DMS114 treated with DMSO at 0.1 percent for 48 hours (cell line): ENCODE measurements at regions not wholly inside any gene's neighbourhood (a gene's known extent, or its start where the extent isn't known, plus 50 kb on each side); places are given as distances from the start of the nearest gene placed in this dataset.

Experiments used
- DNase-seq: peaks from one replicate; lab custom pipeline; 2025; ENCODE audit not compliant: unreplicated experiment; lab: John Stamatoyannopoulos, UW

GRCh38 chr16:6946106-6946505, 386.5 kb upstream of the RBFOX1 start:
- DNase-seq: no peak

DNA sequence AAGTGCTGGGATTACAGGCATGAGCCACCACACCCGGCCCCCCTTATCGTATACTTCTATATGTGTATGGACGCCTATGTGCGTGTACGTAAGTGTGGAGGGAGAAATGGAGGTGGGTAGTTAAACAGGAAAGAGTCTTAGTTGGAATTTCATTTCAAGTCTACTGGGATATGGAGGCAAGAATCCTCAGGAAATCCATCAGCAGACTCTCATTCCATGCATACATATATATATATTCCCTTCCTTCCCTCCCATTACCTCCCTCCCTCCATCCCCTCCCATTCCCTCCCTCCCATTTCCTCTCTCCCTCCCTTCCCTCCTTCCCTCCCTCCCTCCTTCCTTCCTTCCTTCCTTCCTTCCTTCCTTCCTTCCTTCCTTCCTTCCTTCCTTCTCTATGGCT, 391.7 kb upstream of the RBFOX1 start:
- DNase-seq: no peak

DNA sequence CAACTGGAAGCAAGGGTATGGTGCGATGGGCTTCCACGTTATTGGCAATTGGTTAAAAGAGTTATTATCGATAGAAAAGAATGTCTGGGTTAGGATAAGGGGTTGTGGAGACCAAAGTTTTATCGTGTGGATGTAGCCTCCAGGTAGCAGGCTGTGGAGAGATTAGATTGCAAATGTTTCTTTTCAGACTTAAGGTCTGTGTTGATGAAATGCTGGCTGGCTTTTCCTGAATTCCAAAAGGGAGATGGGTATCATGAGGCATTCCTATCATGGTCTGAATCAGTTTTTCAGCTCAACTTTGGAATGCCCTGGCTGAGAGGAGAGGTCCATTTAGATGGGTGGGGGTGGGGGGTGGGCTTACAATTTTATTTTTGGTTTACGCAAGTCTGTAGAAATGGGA, 395.0 kb upstream of the RBFOX1 start:
- DNase-seq: no peak

GRCh38 chr16:6932871-6933385, 399.7 kb upstream of the RBFOX1 start:
- no peak for DNase-seq

DNA sequence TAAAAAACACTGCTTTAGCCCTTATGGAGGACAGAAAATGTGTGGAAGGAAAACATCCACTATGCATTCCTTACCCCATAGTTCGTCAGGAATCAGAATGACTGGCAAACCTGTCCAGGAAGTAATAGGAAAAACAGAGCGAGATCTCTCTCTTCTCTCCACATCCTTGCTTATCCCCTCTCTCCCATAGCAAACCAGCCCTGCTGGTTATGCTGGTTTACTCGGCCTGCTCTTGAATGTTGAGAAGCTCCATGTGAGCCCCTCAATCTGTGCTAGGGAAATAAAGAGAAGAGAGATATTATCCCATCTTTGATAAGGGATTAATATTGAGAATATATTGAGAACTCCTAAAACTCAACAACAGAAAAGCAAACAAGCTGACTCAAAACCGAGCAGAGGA, 402.8 kb upstream of the RBFOX1 start:
- no peak for DNase-seq

DNA sequence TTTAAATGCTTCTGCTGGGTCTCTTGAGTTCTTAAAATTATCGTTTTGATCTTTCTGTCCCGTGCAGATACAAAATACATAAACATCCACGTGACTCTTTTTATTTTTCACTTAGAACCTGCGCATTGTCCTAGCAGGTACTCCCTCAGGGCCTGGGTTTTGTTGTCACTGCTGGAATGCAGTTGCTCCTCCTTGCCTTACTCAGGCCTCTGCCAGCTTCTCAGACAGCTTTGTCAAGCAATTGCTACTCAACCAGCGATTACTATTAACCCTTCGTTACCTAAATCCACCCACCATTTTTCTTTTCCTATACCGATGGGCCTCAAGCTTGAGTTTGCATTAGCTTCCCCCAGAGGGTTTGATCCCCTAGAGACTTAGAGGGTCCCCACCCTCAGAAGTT, 405.9 kb upstream of the RBFOX1 start:
- no peak for DNase-seq

DNA sequence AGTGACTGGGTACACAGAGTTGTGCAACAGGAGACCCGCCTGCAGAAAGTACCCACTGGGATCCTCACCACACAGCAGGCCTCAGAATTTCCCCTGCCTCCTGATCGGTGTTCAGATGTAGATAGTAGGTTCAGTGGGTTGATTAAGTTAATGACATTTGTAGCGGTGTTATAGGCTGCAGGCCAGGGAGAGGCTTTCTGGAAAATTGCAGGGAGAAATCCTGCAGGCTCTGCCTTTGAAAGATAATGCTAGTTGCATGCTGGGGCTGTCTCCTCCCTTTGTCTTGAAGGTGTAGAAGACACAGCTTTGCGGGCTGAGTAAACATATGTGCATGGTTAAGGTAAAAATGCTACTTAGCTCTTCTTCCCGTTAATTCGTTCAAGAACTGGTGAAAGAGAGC, 406.3 kb upstream of the RBFOX1 start:
- no peak for DNase-seq

GRCh38 chr16:6918646-6919045, 414.0 kb upstream of the RBFOX1 start:
- DNase-seq: no peak

GRCh38 chr16:6916946-6917345, 415.7 kb upstream of the RBFOX1 start:
- no peak for DNase-seq

DNA sequence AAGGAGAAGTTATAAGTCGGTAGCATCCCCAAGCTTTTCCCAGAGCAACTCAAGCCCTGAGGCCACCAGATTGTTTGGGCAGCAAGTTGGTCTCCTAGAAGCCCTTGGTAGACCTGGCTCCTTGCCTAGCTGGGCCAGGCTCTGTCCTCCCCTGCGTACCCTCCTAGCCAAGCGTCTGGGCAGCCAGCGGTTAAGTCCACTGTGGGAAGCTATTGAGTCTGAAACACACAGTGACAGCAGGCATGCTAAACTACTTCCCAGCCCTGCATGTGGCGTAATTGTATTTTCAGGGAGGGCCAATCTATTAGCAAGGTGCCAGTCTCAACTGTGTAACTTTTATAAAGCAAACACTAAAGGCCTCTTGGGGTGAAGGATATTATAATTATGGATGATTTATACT, 419.1 kb upstream of the RBFOX1 start:
- no peak for DNase-seq

- DNase-seq: no peak
These were observed 422.3 kb upstream of the RBFOX1 start for GRCh38 chr16:6910301-6910700.

DNA sequence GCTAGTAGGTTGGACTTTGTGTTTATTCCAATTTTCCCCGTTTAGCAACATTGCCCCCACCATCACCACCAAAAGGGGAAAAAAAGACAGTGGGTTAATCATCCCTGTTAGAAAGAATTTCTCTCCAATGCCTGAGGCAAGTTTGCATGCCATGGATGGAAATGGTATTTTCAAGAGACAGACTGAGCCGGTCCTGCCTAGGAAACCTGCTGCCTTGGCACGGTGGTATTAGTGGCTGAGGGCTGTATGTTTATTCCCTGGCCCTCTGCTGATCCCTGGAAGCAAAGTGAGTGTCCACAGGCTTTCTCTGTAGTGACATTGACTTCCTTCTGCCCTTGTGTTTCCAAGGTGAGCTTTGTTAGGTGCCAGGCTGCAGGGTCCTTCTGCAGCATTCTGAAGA, 427.0 kb upstream of the RBFOX1 start:
- DNase-seq: no peak

DNA sequence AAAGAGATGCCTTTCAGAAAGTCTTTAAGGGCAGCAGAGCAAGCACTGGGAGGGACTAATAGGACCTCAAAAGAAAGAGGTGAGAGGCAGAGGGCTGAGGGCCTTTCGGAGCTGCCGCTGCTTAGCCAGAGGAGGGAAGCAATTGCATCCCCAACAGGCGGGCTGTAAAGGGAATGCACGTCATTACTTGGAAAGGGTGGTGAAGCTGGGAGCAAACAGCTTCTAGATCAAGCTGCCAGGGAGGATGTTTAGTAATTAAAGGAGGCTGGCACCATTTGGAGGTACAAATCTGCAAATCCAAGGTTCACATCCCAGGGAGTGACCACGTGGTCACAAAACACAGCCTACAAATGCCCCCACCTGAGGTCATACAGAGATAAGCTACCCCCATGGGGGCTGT, 429.0 kb upstream of the RBFOX1 start:
- no peak for DNase-seq

GRCh38 chr16:6898896-6899295, 433.7 kb upstream of the RBFOX1 start:
- no peak for DNase-seq

- no peak for DNase-seq
These were observed 434.7 kb upstream of the RBFOX1 start for GRCh38 chr16:6897876-6898485.

GRCh38 chr16:6892966-6893365, 439.7 kb upstream of the RBFOX1 start:
- DNase-seq: no peak

DNA sequence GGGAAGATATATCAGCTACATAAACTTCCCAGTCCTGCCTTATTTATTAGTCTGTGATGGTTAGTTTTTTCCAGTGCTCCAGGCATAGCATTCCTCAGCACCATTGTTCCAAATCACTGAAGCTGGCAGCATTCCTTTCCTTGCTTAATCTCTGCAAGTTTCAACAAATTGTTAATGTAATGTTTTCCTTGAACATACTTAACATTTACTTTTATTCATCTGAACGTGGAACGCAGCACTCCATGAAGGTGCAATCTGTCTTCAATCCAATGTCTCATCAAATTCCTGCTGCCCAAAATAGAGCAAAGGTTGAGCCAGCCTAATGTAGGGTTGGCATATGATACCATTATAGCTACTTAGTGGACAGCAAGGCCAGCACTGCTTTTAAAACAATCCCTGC, 441.1 kb upstream of the RBFOX1 start:
- no peak for DNase-seq

DNA sequence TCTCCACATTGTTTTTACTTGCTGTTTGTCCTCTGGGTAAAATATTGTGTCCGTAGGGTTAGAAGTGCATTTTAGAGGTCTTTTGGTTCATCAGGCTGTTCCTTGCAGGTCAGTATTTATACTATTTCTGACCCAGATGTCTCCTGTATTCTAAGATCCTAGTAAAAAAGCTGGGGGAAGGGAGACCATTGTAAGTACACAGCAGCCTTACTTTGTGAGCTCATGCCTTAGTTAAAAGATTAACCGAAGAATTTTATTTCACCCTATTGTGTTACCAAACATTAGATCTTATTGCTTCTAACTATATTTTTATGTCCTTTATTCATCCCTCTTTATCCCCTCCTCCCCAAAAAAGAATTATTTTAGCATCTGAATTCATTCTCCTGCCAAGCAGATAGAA, 444.1 kb upstream of the RBFOX1 start:
- DNase-seq: no peak

DNA sequence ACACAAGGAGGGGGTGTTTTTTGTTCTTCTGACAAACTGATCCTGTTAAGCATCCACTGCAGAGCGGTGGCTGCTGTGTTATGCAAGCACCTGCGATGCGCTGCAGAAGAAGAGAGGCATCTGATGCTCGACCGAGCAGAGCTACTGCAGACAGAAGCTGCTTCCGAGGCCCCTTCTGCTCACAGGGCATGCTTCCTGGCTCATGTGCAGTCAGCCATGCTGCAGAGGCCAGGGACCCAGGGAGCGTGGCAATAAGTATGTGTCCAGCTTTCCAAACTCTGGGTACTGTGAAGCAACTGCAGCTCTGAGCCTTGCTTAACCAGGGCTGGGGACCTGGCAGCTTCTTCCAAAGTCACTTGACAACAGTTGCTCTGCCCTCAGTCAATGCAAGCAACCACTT, 448.6 kb upstream of the RBFOX1 start:
- no peak for DNase-seq

- DNase-seq: no peak
These were observed 452.4 kb upstream of the RBFOX1 start for GRCh38 chr16:6880263-6880662.

DNA sequence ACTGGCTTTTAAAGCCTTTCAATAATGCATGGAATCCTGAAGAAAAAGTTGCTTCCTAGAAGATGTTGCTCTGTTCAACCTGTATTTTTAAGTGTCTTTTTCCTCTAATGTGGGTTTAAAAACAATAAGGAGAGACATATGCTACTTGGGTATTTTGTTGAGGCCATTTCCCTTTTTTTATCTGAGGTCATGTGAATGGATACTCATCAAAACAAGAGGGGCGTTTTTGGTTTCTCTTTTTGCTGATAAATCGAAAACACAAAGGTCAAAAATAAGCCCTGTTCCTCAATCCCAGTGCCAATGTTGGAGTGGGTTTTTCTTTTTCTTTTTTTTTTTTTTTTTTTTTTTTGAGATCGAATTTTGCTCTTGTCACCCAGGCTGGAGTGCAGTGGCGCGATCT, 468.0 kb upstream of the RBFOX1 start:
- DNase-seq: no peak

GRCh38 chr16:6864244-6864643, 468.4 kb upstream of the RBFOX1 start:
- DNase-seq: no peak

DNA sequence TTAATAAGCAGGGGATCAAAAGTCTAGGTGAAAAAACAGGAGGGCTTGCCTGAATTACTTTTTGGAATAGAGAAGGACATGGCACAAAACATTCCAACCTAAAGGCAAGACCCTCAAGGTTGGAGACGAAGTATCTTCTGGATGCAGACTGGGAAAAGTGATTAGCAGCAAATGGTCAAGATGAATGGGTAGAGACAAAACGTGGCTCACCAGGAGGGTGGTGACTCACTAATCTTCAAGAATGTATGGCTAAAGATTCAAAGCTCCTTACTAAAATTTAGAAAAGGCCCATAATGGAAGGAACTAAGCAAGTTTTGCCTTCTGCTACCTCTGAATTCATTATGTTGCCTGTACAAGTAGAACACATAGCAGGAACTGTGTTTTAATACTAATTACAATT, 469.5 kb upstream of the RBFOX1 start:
- no peak for DNase-seq
